ENCODE measurements at regions not wholly inside any gene's neighbourhood (a gene's known extent, or its start where the extent isn't known, plus 50 kb on each side); places are given as distances from the start of the nearest gene placed in this dataset.

DNA sequence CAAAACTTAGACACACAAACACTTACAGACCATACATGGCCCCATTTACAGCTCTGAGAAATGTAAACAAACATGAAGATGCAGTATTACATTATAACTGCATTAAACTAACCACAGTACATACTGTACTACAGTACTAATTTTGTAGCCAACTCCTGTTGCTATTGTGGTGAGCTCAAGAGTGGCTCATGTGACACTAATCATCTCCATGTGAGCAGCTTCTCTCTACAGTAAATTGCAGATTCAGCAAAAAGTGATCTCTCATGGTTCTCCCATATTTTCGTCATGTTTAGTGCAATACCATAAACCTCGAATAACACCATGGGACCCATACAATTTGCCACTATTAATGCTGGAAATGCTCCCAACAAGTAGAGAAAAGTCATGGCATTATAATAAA lies 860.4 kb downstream of the EPHA7 start:
- TF ChIP-seq SUZ12 (IDR thresholded peaks at IDR 0.05; ENCODE audit: extremely low read depth, insufficient read depth, insufficient read length) (no peak), YY1 (IDR thresholded peaks at IDR 0.05; ENCODE audit: insufficient read depth, insufficient read length) (no peak), ZNF274 (IDR thresholded peaks at IDR 0.05; ENCODE audit: low read depth, low read length) (no peak)
